B cell (primary cell): ENCODE measurements at regions not wholly inside any gene's neighbourhood (a gene's known extent, or its start where the extent isn't known, plus 50 kb on each side); places are given as distances from the start of the nearest gene placed in this dataset.

Experiments
- ATAC-seq: fragments of 200-7000 bp; cut with Tn5 transposase; one replicate; pipeline ENCODE4 v1.10.0; 2021; ENCODE audit warnings: low read depth, mild to moderate bottlenecking, moderate number of reproducible peaks, moderate library complexity
- CTCF ChIA-PET: fragments of 350-600 bp; sonication (Branson Sonifier 250); formaldehyde crosslinking; loops from one replicate; lab custom pipeline; 2021; ENCODE audit warnings: antibody characterized with exemption, inconsistent platforms; lab: Charles Lee
- POLR2A ChIA-PET: fragments of 350-600 bp; sonication (Branson Sonifier 250); formaldehyde crosslinking; loops from one replicate; lab custom pipeline; 2021; ENCODE audit warnings: antibody characterized with exemption; lab: Charles Lee
- DNase-seq: peaks from one replicate; pipeline ENCODE4 v3.0.0; 2013
- H2AFZ ChIP-seq: 2 replicates; pipeline ENCODE4 v1.6.1; 2012; ENCODE audit warnings: mild to moderate bottlenecking, low read depth, low read length; ENCODE audit not compliant: insufficient read depth, poor library complexity, severe bottlenecking
- H3K27ac ChIP-seq, 2 donors: 1 replicate in 1 of 2; 2 replicates in 1 of 2; pipeline ENCODE4 v1.5.1; 2012 to 2013; ENCODE audit warnings: low read length in 2 of 2, mild to moderate bottlenecking in 2 of 2, moderate library complexity in 1 of 2
- H3K27me3 ChIP-seq, 4 experiments: fragments of 200-600 bp in 1 of 4; sonication (generic) in 1 of 4; replicated peaks in 1 of 4; 1 replicate in 2 of 4; 2 replicates in 2 of 4; pipeline versions ENCODE4 v1.6.1 to v1.7.0; 2013 to 2016; ENCODE audit warnings: low read length in 3 of 4, mild to moderate bottlenecking in 2 of 4, mixed read lengths in 1 of 4, moderate library complexity in 1 of 4; ENCODE audit not compliant: insufficient read depth in 4 of 4, control insufficient read depth in 3 of 4; ENCODE audit errors: control extremely low read depth in 1 of 4
- H3K36me3 ChIP-seq, 2 experiments: replicated peaks in 1 of 2; 1 replicate in 1 of 2; 2 replicates in 1 of 2; pipeline versions ENCODE4 v1.6.1 to v1.7.1; 2013; ENCODE audit warnings: low read length in 1 of 2; ENCODE audit not compliant: insufficient read depth in 2 of 2, control insufficient read depth in 1 of 2; ENCODE audit errors: control extremely low read depth in 1 of 2, extremely low read depth in 1 of 2
- H3K4me1 ChIP-seq, 2 donors: fragments of 200-600 bp in 1 of 2; sonication (generic) in 1 of 2; 1 replicate in 1 of 2; 2 replicates in 1 of 2; pipeline versions ENCODE4 v1.5.1 to v1.6.1; 2013 to 2017; ENCODE audit warnings: low read length in 2 of 2; ENCODE audit not compliant: control insufficient read depth in 2 of 2, insufficient read depth in 2 of 2
- H3K4me2 ChIP-seq: replicated peaks from 2 replicates; pipeline ENCODE3; 2012; ENCODE audit warnings: mild to moderate bottlenecking, low read depth, low read length; ENCODE audit not compliant: poor library complexity, severe bottlenecking
- H3K4me3 ChIP-seq, 5 experiments: fragments of 200-600 bp in 1 of 5; sonication (generic) in 1 of 5; 1 replicate in 3 of 5; 2 replicates in 2 of 5; pipeline versions ENCODE4 v1.5.1 to v1.7.0; 2011 to 2016; ENCODE audit warnings: low read length in 4 of 5, mild to moderate bottlenecking in 4 of 5, low read depth in 2 of 5, control low read depth in 1 of 5, moderate library complexity in 1 of 5; ENCODE audit not compliant: insufficient read depth in 1 of 5; ENCODE audit errors: control extremely low read depth in 1 of 5, extremely low read depth in 1 of 5
- H3K79me2 ChIP-seq: fragments of 200-600 bp; sonication (generic); one replicate; pipeline ENCODE4 v1.6.0; 2016; ENCODE audit warnings: low read length; ENCODE audit not compliant: control insufficient read depth, insufficient read depth
- H3K9ac ChIP-seq: fragments of 200-600 bp; sonication (generic); 2 replicates; pipeline ENCODE4 v1.6.1; 2017; ENCODE audit warnings: mild to moderate bottlenecking, low read length, moderate library complexity
- H3K9me3 ChIP-seq, 3 donors: one replicate each; pipeline versions ENCODE4 v1.6.1 to v1.7.1; 2013; ENCODE audit warnings: low read length in 2 of 3; ENCODE audit not compliant: control insufficient read depth in 2 of 3, insufficient read depth in 1 of 3; ENCODE audit errors: control extremely low read depth in 1 of 3
- H4K20me1 ChIP-seq: 2 replicates; pipeline ENCODE4 v1.6.0; 2012; ENCODE audit warnings: mild to moderate bottlenecking, low read length; ENCODE audit not compliant: insufficient read depth, control insufficient read depth, poor library complexity, severe bottlenecking
- H3K27ac Mint-ChIP-seq: one replicate; pipeline ENCODE4 v1.8.0; 2021; ENCODE audit warnings: mixed read lengths
- H3K27me3 Mint-ChIP-seq: one replicate; pipeline ENCODE4 v1.8.0; 2021; ENCODE audit warnings: mixed read lengths
- H3K4me1 Mint-ChIP-seq: one replicate; pipeline ENCODE4 v1.8.0; 2021; ENCODE audit warnings: mixed read lengths
- H3K4me3 Mint-ChIP-seq: one replicate; pipeline ENCODE4 v1.8.0; 2021; ENCODE audit warnings: mixed read lengths
- H3K9me3 Mint-ChIP-seq: one replicate; pipeline ENCODE4 v1.8.0; 2022; ENCODE audit warnings: mixed read lengths; ENCODE audit not compliant: insufficient read depth
- EZH2 ChIP-seq: IDR thresholded peaks from 2 replicates; pipeline ENCODE4 v1.6.1; 2012; ENCODE audit warnings: borderline replicate concordance, low read depth, mild to moderate bottlenecking, moderate library complexity, low read length; ENCODE audit not compliant: insufficient read depth, poor library complexity, severe bottlenecking
- WGBS: methylation state at CpG from one replicate; pipeline ENCODE4 v1.1.5; 2013; ENCODE audit warnings: missing lambda C conversion rate; ENCODE audit not compliant: insufficient coverage; 5-methylcytosine and 5-hydroxymethylcytosine counted together
- intact Hi-C: fragments of 100-400 bp; cut with micrococcal nuclease; formaldehyde crosslinking; loops from one replicate; pipeline ENCODE4 v1.10.0; 2022
- TF ChIP-seq, protein P1 (sequence below): fragments of 200-600 bp; IDR thresholded peaks from one replicate; pipeline ENCODE4 v1.8.0; 2022; ENCODE audit warnings: antibody characterized with exemption, mild to moderate bottlenecking

GRCh38 chr1:191752342-191752741 is 405.9 kb upstream of the RGS18 start:
- no peaks in the 10 kb centered on the region for H3K9me3 Mint-ChIP-seq
- intact Hi-C loops = no loop called here
- Histone ChIP-seq H3K4me3 (no peak overlapping the region), H3K9me3 (no peaks in the 10 kb centered on the region), H2AFZ (no peak overlapping the region), H3K27ac (no peak overlapping the region), H3K4me1 (no peaks in the 10 kb centered on the region), H4K20me1 (no peaks in the 10 kb centered on the region), H3K79me2 (no peaks in the 10 kb centered on the region), H3K36me3 (no peaks in the 10 kb centered on the region), H3K4me2 (no peak overlapping the region), H3K9ac (no peak overlapping the region), H3K27me3 (no peaks in the 10 kb centered on the region)
- no peaks in the 10 kb centered on the region for H3K4me1 Mint-ChIP-seq
- no CpG with 5 or more reads among the region's 4 CpGs for WGBS
- ChIA-PET POLR2A (no interaction called here), CTCF (no interaction called here)
- no peak overlapping the region for H3K27ac Mint-ChIP-seq
- TF ChIP-seq EZH2 = no peak
- TF ChIP-seq, protein P1, sequence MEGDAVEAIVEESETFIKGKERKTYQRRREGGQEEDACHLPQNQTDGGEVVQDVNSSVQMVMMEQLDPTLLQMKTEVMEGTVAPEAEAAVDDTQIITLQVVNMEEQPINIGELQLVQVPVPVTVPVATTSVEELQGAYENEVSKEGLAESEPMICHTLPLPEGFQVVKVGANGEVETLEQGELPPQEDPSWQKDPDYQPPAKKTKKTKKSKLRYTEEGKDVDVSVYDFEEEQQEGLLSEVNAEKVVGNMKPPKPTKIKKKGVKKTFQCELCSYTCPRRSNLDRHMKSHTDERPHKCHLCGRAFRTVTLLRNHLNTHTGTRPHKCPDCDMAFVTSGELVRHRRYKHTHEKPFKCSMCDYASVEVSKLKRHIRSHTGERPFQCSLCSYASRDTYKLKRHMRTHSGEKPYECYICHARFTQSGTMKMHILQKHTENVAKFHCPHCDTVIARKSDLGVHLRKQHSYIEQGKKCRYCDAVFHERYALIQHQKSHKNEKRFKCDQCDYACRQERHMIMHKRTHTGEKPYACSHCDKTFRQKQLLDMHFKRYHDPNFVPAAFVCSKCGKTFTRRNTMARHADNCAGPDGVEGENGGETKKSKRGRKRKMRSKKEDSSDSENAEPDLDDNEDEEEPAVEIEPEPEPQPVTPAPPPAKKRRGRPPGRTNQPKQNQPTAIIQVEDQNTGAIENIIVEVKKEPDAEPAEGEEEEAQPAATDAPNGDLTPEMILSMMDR = no peak
- no peak for DNase-seq
- H3K4me3 Mint-ChIP-seq = no peak overlapping the region
- no peak for ATAC-seq
- H3K27me3 Mint-ChIP-seq = no peaks in the 10 kb centered on the region

GRCh38 chr1:191760016-191760415 is 398.2 kb upstream of the RGS18 start:
- ATAC-seq (no peak), DNase-seq (no peak)
- H3K4me3 Mint-ChIP-seq = no peak overlapping the region
- Histone ChIP-seq H3K9me3 (no peaks in the 10 kb centered on the region), H3K4me3 (no peak overlapping the region), H3K4me1 (no peaks in the 10 kb centered on the region), H3K9ac (no peak overlapping the region), H3K27me3 (no peaks in the 10 kb centered on the region), H3K4me2 (no peak overlapping the region), H3K36me3 (no peaks in the 10 kb centered on the region), H3K79me2 (no peaks in the 10 kb centered on the region), H3K27ac (no peak overlapping the region), H2AFZ (no peak overlapping the region), H4K20me1 (no peaks in the 10 kb centered on the region)
- H3K4me1 Mint-ChIP-seq = no peaks in the 10 kb centered on the region
- intact Hi-C loops = no loop called here
- CTCF ChIA-PET = no interaction called here
- peaks cover 2% of the 10 kb centered on the region for H3K9me3 Mint-ChIP-seq
- no CpG with 5 or more reads among the region's 2 CpGs for WGBS
- POLR2A ChIA-PET = no interaction called here
- no peaks in the 10 kb centered on the region for H3K27me3 Mint-ChIP-seq
- H3K27ac Mint-ChIP-seq = no peak overlapping the region
- TF ChIP-seq, protein P1 = no peak
- no peak for TF ChIP-seq EZH2
